CD4-positive, alpha-beta T cell treated with Interleukin-17A for 4 hours (primary cell): ENCODE measurements at regions not wholly inside any gene's neighbourhood (a gene's known extent, or its start where the extent isn't known, plus 50 kb on each side); places are given as distances from the start of the nearest gene placed in this dataset.

Source experiments
- DNase-seq: peaks from one replicate; pipeline ENCODE4 v3.0.0-alpha.2; 2020; ENCODE audit warnings: mixed read lengths

DNA sequence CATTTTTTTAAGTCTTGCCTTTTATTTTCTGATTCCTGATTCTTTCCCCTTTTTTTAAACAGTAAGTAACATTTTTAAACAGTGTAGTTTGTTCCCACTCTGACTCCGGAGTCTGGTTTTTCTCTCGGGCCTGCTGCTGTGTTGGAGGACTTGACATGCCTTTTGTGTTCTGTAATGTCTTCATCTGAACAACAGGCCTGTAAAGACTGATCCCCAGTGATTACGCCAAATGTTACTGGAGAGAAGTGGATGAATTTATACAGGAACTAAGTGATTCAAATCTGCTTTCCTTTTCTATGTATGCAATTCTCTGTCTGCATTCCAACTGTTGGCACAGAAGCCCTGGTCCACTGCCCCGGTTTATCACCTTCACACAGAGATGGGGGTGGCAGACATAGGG, 54.3 kb upstream of the RMDN2 start:
- DNase-seq = no peak

DNA sequence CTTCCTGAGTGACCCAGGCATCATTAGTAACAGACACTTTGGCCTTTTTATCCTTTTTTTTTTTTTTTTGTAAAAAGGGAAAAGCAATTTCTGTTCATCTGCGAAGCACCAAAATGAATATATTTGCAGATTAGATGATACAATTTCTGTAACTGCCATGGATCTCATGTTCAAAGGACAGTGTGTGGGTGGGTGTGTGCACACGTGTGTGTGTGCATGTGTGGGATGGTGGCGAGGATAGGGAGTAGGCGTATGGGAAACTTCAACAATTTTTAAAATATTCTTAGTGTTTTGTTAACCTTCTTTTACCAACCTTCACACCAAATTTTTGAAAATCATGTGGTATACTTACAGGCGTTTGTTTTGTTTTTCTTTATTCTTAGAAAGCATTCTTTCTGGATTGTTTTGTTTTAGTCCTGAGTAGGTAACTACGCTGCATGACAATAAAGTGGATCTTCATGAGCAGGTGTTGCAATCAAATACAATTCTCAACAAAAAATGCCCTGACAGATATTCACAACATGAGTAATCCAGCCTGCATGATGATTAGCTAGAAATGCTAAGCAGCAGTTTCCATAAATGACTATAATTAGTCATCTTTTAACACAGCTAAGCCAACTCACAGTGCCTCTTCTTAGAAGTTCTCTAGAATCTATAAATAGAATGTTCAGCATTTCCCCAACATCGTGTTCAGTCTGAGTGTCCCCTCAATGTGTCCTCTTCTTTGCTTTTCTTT, 53.5 kb upstream of the RMDN2 start:
- no peak for DNase-seq

DNA sequence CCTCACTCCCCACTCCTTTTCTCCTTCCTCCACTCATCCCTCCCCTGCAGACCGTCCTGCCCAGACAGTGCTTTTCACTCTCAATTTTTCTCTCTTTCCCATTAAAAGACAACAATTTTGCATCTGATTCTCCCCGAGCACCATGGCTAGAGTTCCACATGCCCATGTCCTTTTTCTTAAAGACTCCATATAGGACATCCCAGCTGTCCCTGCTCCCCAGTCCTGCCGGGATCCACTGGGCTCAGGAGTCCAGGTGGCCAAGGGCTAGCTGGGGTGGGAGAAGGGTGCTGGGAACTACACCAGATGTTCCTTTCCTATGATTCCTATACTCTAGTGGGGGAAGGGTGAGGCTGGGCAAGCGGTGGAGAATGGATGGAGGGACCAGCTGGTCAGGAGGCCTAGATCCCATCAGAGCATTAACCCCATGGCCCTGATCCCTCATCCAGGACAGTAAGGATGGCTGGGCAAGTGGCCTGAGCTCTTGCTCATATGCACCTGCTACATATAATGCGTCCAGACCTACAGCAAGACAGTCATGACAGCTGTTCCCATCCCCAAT, 52.8 kb upstream of the RMDN2 start:
- DNase-seq = no peak

DNA sequence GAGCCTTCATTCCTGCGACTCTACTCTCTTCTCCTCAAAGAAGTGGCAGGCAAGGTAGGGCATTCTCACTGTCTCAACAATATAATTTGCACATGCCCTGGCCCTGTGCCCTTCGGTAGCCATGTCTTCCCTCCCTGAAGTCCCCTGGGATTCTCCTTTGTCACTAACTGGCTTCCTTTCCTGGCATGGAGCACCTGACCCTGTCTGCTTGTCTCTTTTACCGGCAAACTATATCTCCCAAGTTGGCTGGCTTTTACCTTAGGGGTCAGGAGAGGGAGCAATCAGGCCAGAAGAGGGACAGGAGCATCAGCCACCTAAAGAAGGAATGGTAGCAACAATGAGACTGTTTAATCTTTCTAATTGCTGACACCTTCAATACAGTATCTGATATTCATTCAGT, 51.9 kb upstream of the RMDN2 start:
- DNase-seq = no peak

DNA sequence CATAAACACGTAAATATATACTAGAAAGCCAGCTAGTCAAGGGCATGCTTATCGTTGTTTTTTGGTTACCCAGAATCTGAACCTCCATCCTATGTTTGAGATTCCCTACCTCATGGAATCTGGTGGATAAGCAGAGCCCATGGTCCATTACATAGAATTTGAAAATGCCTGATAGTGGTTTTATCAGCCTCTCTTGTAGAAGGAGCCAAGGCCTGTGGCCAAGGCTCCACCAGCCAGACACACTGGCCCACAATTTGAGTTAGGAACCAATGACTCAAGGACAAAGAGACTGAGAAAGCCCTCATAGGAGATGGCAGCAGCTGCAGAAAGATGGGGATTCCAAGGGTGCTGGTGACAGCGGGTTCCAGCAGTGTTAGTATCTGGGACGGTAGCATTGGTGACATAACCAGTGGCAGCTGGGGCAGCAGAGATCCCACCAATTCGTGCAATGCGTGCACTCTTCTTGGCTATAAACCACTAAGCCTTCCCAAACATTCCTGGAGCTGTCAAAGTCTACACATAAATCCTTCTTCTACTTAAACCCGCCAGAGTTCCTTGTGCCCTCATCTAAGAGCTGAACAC, 51.2 kb upstream of the RMDN2 start:
- no peak for DNase-seq

DNA sequence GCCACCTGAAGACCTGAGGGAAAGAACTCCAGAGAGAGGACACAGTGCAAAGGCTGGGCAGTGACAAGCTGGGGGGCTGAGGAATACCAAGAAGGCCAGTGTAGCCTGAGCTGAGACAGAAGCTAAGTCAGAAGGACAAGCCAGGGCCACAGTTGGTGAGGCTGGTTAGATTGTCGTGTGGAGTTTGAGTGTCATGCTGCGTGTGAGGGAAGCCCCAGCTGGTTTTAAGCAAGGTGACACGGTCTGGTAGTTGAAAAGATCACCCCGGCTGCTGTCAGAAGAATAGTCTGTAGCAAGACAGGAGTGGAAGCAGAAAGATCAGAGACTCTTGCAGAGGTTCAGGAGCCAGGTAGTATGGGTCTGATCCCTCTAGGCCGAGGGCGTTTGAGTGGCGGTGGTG, 50.6 kb upstream of the RMDN2 start:
- DNase-seq = no peak
